Renal cortex interstitium (tissue), 11 donors: ENCODE measurements at regions not wholly inside any gene's neighbourhood (a gene's known extent, or its start where the extent isn't known, plus 50 kb on each side); places are given as distances from the start of the nearest gene placed in this dataset.
"Not testable (repeated sequence)": the region's sequence is repeated elsewhere in the genome, so short reads cannot be mapped to it uniquely, and the experiment has no call there.

Experiments
- DNase-seq, 11 donors: peaks; one replicate each; pipeline ENCODE4 v3.0.0-alpha.2; 2013; ENCODE audit warnings: low read depth in 9 of 11, low spot score in 4 of 11; ENCODE audit errors: extremely low read depth in 1 of 11

GRCh38 chr2:189231719-189232323 lies 52.3 kb upstream of the COL5A2 start:
- no peak for DNase-seq

GRCh38 chr2:189232759-189233406 lies 53.3 kb upstream of the COL5A2 start:
- DNase-seq: no peak

GRCh38 chr2:189233527-189233926 lies 54.0 kb upstream of the COL5A2 start:
- DNase-seq: no peak

GRCh38 chr2:189234991-189235390 lies 55.4 kb upstream of the COL5A2 start:
- DNase-seq: no peak

GRCh38 chr2:189236066-189236465 lies 56.5 kb upstream of the COL5A2 start:
- no peak for DNase-seq

- no peak for DNase-seq
Measured at GRCh38 chr2:189238903-189239302, 59.3 kb upstream of the COL5A2 start.

- not testable (repeated sequence) for DNase-seq
Measured at GRCh38 chr2:189243843-189244242, 64.3 kb upstream of the COL5A2 start.

GRCh38 chr2:189247276-189247675 lies 67.7 kb upstream of the COL5A2 start:
- DNase-seq: no peak

GRCh38 chr2:189248141-189248540 lies 68.6 kb upstream of the COL5A2 start:
- peak in 2 of 11 donors; percentile 2 to 24 for DNase-seq

- no peak for DNase-seq
Measured at GRCh38 chr2:189249171-189249570, 69.6 kb upstream of the COL5A2 start.

GRCh38 chr2:189249901-189250300 lies 70.3 kb upstream of the COL5A2 start:
- no peak for DNase-seq

GRCh38 chr2:189252991-189253675 lies 73.6 kb upstream of the COL5A2 start:
- no peak for DNase-seq

- DNase-seq: no peak
Measured at GRCh38 chr2:189253836-189254235, 74.3 kb upstream of the COL5A2 start.

GRCh38 chr2:189254268-189254883 lies 74.8 kb upstream of the COL5A2 start:
- no peak for DNase-seq

- DNase-seq: no peak
Measured at GRCh38 chr2:189255711-189256110, 76.2 kb upstream of the COL5A2 start.

GRCh38 chr2:189258616-189259365 lies 79.2 kb upstream of the COL5A2 start:
- DNase-seq: no peak

- DNase-seq: no peak
Measured at GRCh38 chr2:189260361-189260814, 80.8 kb upstream of the COL5A2 start.

- DNase-seq: peak in 2 of 11 donors; percentile 2
Measured at GRCh38 chr2:189261431-189261841, 81.9 kb upstream of the COL5A2 start.

GRCh38 chr2:189261916-189262315 lies 82.4 kb upstream of the COL5A2 start:
- DNase-seq: no peak
